GM13977 (cell line): ENCODE measurements at regions not wholly inside any gene's neighbourhood (a gene's known extent, or its start where the extent isn't known, plus 50 kb on each side); places are given as distances from the start of the nearest gene placed in this dataset.

ENCODE experiments used
- DNase-seq: peaks from one replicate; pipeline ENCODE4 v3.0.0; 2012; ENCODE audit warnings: low spot score
- CTCF ChIP-seq: IDR thresholded peaks from 2 replicates; pipeline ENCODE4 v1.5.1; 2012; ENCODE audit warnings: mild to moderate bottlenecking, control low read depth; ENCODE audit not compliant: insufficient read depth; ENCODE audit errors: extremely low read depth, missing control alignments
- in situ Hi-C: fragments of 300-500 bp; cut with MboI; formaldehyde crosslinking; loops from one replicate; pipeline ENCODE4 v1.12.0; 2022; ENCODE audit warnings: low sequenced_read_pairs, low pct_unique_long_range_greater_than_20kb, mixed read lengths, inconsistent platforms; ENCODE audit not compliant: unreplicated experiment

- DNase-seq = no peak
- in situ Hi-C loops = no loop called here
- TF ChIP-seq CTCF = no peak
These were observed 86.8 kb upstream of the GULP1 start for GRCh38 chr2:188204824-188205223.

DNA sequence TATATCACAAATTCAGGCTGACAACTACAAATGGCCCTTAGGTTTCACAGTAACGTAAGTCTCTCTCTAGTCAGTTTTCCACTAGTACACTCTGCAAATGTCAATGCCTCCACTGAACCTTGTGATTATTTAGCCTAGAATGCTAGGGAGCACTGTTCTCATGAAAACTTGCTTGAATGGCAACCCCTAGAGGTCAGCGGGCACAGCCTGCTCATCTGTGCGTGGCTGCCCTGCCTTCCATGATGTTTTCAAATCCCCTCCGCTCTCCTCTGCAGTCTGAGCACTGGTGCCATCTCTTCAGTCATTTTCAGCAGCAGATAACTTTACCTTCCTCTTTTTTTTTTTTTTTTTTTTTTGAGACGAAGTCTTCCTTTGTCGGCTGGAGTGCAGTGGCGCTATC is 84.1 kb upstream of the GULP1 start:
- TF ChIP-seq CTCF = no peak
- DNase-seq = no peak
- in situ Hi-C loops = no loop called here

GRCh38 chr2:188209218-188209617 is 82.5 kb upstream of the GULP1 start:
- in situ Hi-C loops = no loop called here
- no peak for DNase-seq
- TF ChIP-seq CTCF = no peak

DNA sequence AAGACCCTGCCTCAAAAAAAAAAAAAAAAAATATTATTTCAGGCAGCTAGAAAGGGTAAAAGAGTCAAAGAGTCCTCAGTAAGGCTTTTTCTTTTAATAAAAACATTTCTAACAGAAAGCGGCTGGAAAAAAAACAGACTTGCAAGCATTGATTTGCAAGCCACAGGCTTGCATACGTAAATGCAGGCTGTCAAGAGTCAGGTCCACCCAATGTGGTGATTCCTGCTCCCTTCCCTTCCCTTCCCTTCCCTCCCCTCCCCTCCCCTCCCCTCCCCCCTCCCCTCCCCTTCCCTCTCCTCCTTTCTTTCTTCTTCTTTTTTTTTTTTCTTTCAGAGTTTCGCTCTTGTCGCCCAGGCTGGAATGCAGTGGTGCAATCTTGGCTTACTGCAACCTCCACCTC is 74.4 kb upstream of the GULP1 start:
- in situ Hi-C loops = no loop called here

DNA sequence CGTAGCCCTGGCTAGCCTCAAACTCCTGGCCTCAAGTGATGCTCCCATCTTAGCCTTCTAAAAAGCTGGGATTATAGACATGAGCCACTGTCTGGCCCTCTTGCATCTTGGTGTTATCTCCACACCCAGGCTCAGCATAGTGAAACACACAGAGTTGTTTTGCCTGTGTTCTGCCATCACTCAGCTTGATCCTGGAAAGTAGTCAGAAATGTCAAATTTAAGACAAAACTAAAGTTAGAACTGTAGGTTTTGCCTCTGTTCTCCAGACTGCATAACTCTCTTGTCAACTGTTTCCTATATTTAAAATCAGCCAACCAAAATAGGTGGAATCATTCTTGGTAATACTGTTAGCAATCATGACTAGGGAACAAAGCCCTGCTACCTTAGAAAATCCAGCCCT is 72.1 kb upstream of the GULP1 start:
- no peak for DNase-seq
- TF ChIP-seq CTCF = no peak
- in situ Hi-C loops = no loop called here

More for the DNA sequence above, 74.4 kb upstream of the GULP1 start:
- DNase-seq = no peak
- no peak for TF ChIP-seq CTCF

DNA sequence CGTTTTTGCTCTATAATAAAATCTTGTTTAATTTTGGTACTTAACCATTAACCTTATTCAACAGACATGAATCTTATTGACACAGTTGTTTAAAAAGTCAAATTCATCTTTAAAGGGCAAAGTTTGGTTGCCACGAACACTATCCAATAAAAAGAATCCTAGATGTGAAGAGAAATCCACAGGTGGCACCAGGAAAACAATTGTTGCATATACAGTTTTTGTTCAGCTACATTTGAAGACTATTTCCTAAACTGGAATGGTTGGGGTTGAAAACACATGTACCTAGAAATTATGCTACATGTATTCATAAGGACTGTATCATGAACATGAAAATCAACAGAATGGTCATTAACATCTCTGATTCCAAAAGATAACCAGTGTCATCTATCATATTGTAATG is 71.1 kb upstream of the GULP1 start:
- in situ Hi-C loops = no loop called here
- DNase-seq = no peak
- TF ChIP-seq CTCF = no peak

- in situ Hi-C loops = no loop called here
- no peak for TF ChIP-seq CTCF
- DNase-seq = no peak
These were observed 64.0 kb upstream of the GULP1 start for GRCh38 chr2:188227713-188228112.
